PC-3 (cell line): ENCODE measurements at regions not wholly inside any gene's neighbourhood (a gene's known extent, or its start where the extent isn't known, plus 50 kb on each side); places are given as distances from the start of the nearest gene placed in this dataset.

Experiments
- ATAC-seq: fragments of 200-7000 bp; cut with Tn5 transposase; 2 replicates; pipeline ENCODE4 v1.9.1; 2020; ENCODE audit warnings: mild to moderate bottlenecking, moderate library complexity
- BruUV-seq: library from RNA; stranded (reverse); fragments of 400-500 nt; replicated peaks from 2 replicates; lab custom pipeline; 2021; lab: Mats Ljungman, UMichigan
- CTCF ChIA-PET: fragments of 300-600 bp; sonication (Branson Sonifier 250); formaldehyde crosslinking; loops from one replicate; lab custom pipeline; 2022; ENCODE audit warnings: antibody characterized with exemption; lab: Charles Lee
- POLR2A ChIA-PET: fragments of 300-600 bp; sonication (Branson Sonifier 250); formaldehyde crosslinking; loops from one replicate; lab custom pipeline; 2022; ENCODE audit warnings: antibody characterized with exemption; ENCODE audit not compliant: unreplicated experiment; lab: Charles Lee
- DNase-seq: peaks from one replicate; pipeline ENCODE4 v3.0.0-alpha.2; 2015
- H2AFZ ChIP-seq: fragments of 300-600 bp; sonication (generic); 2 replicates; pipeline ENCODE4 v1.6.0; 2016; ENCODE audit warnings: antibody characterized with exemption, low read length
- H3F3A ChIP-seq: fragments of 300-600 bp; sonication (generic); one replicate; pipeline ENCODE4 v1.6.0; 2017; ENCODE audit warnings: antibody characterized with exemption, low read length, control low read depth, mild to moderate bottlenecking; ENCODE audit not compliant: unreplicated experiment
- H3K27ac ChIP-seq: fragments of 300-600 bp; sonication (generic); 2 replicates; pipeline ENCODE4 v1.5.1; 2016; ENCODE audit warnings: mild to moderate bottlenecking, low read length
- H3K27me3 ChIP-seq: fragments of 300-600 bp; sonication (generic); 2 replicates; pipeline ENCODE4 v1.6.1; 2016; ENCODE audit warnings: low read length, mixed read lengths
- H3K36me3 ChIP-seq: fragments of 300-600 bp; sonication (generic); 2 replicates; pipeline ENCODE4 v1.6.1; 2016; ENCODE audit warnings: low read depth, mixed run types, low read length, mixed read lengths
- H3K4me1 ChIP-seq: fragments of 300-600 bp; sonication (generic); 2 replicates; pipeline ENCODE4 v1.5.1; 2016; ENCODE audit warnings: low read length; ENCODE audit not compliant: insufficient read depth
- H3K4me2 ChIP-seq: fragments of 300-600 bp; sonication (generic); 2 replicates; pipeline ENCODE4 v1.6.0; 2016; ENCODE audit warnings: low read length
- H3K4me3 ChIP-seq: fragments of 300-600 bp; sonication (generic); 2 replicates; pipeline ENCODE4 v1.5.1; 2016; ENCODE audit warnings: mild to moderate bottlenecking, low read length, mixed read lengths
- H3K79me2 ChIP-seq: fragments of 300-600 bp; sonication (generic); 2 replicates; pipeline ENCODE4 v1.6.1; 2017; ENCODE audit warnings: low read length, mixed read lengths
- H3K9ac ChIP-seq: fragments of 300-600 bp; sonication (generic); 2 replicates; pipeline ENCODE4 v1.6.0; 2016; ENCODE audit warnings: mild to moderate bottlenecking, low read length
- H3K9me2 ChIP-seq: fragments of 300-600 bp; sonication (generic); replicated peaks from 2 replicates; pipeline ENCODE4 v1.6.1; 2016; ENCODE audit warnings: mixed run types, low read length, mixed read lengths
- H3K9me3 ChIP-seq: fragments of 300-600 bp; sonication (generic); 2 replicates; pipeline ENCODE4 v1.6.1; 2016; ENCODE audit warnings: low read length, mixed read lengths
- H4K20me1 ChIP-seq: fragments of 300-600 bp; sonication (generic); 2 replicates; pipeline ENCODE4 v1.6.1; 2016; ENCODE audit warnings: low read length, mixed read lengths
- CTCF ChIP-seq: fragments of 300-600 bp; sonication (generic); conservative IDR thresholded peaks from 2 replicates; pipeline ENCODE4 v1.5.1; 2017; ENCODE audit warnings: antibody characterized with exemption, low read depth, mild to moderate bottlenecking, low read length
- EZH2 ChIP-seq: fragments of 300-600 bp; sonication (generic); IDR thresholded peaks from one replicate; pipeline ENCODE4 v1.6.1; 2017; ENCODE audit warnings: antibody characterized with exemption, mild to moderate bottlenecking, low read length; ENCODE audit not compliant: unreplicated experiment
- EZH2phosphoT487 ChIP-seq: fragments of 300-600 bp; sonication (generic); IDR thresholded peaks from 2 replicates; pipeline ENCODE4 v1.6.1; 2018; ENCODE audit warnings: mild to moderate bottlenecking, antibody characterized with exemption, low read length, borderline replicate concordance
- intact Hi-C: fragments of 100-400 bp; cut with micrococcal nuclease; formaldehyde crosslinking; loops from 2 replicates; pipeline ENCODE4 v1.9.0; 2023

- Histone ChIP-seq H3K79me2 (no peaks in the 10 kb centered on the region), H3F3A (no peaks in the 10 kb centered on the region), H3K9me3 (no peaks in the 10 kb centered on the region), H3K4me1 (no peaks in the 10 kb centered on the region), H3K9ac (no peak overlapping the region), H3K36me3 (no peaks in the 10 kb centered on the region), H3K4me2 (no peak overlapping the region), H3K9me2 (no peaks in the 10 kb centered on the region), H4K20me1 (no peaks in the 10 kb centered on the region), H3K27me3 (no peaks in the 10 kb centered on the region), H3K4me3 (no peak overlapping the region), H2AFZ (no peak overlapping the region), H3K27ac (no peak overlapping the region)
- DNase-seq (no peak), ATAC-seq (no peak)
- TF ChIP-seq EZH2phosphoT487 (no peak), CTCF (no peak), EZH2 (no peak)
- BruUV-seq: no TSS peak
- CTCF ChIA-PET: interaction anchor here (0.6 kb wide), 1 partner anchor 262 kb away, joined by 4 read pairs; no protein-coding TSS in a partner anchor
- POLR2A ChIA-PET: no interaction called here
- intact Hi-C loops: loop anchor here (5.0 to 10.0 kb wide), 2 partner anchors 164 to 877 kb away; no protein-coding TSS in a partner anchor
Observed at GRCh38 chr17:65290616-65291015, 153.4 kb downstream of the RGS9 start.

GRCh38 chr17:65290056-65290455 lies 152.9 kb downstream of the RGS9 start:
- Histone ChIP-seq H3K4me3 (no peak overlapping the region), H3K36me3 (no peaks in the 10 kb centered on the region), H2AFZ (no peak overlapping the region), H4K20me1 (no peaks in the 10 kb centered on the region), H3K9ac (no peak overlapping the region), H3K4me1 (no peaks in the 10 kb centered on the region), H3K27me3 (no peaks in the 10 kb centered on the region), H3K79me2 (no peaks in the 10 kb centered on the region), H3K27ac (no peak overlapping the region), H3K9me3 (no peaks in the 10 kb centered on the region), H3F3A (no peaks in the 10 kb centered on the region), H3K9me2 (no peaks in the 10 kb centered on the region), H3K4me2 (no peak overlapping the region)
- ChIA-PET CTCF (no interaction called here), POLR2A (no interaction called here)
- intact Hi-C loops: loop anchor here (5.0 to 10.0 kb wide), 2 partner anchors 165 to 877 kb away; no protein-coding TSS in a partner anchor
- no peak for TF ChIP-seq EZH2
- ATAC-seq: no peak
- BruUV-seq: no TSS peak
- no peak for DNase-seq

GRCh38 chr17:65287040-65287439 lies 149.9 kb downstream of the RGS9 start:
- CTCF ChIA-PET: interaction anchor here (0.5 kb wide), 1 partner anchor 651 kb away, joined by 8 read pairs; no protein-coding TSS in a partner anchor

More at GRCh38 chr17:65287040-65287439, 149.9 kb downstream of the RGS9 start:
- POLR2A ChIA-PET: no interaction called here
- Histone ChIP-seq H3F3A (no peaks in the 10 kb centered on the region), H3K4me1 (peaks cover 18% of the 10 kb centered on the region), H4K20me1 (no peaks in the 10 kb centered on the region), H3K4me3 (no peak overlapping the region), H3K4me2 (no peak overlapping the region), H3K79me2 (no peaks in the 10 kb centered on the region), H3K27me3 (no peaks in the 10 kb centered on the region), H3K36me3 (no peaks in the 10 kb centered on the region), H3K27ac (no peak overlapping the region), H3K9ac (no peak overlapping the region), H3K9me3 (no peaks in the 10 kb centered on the region), H3K9me2 (no peaks in the 10 kb centered on the region), H2AFZ (no peak overlapping the region)
- TF ChIP-seq EZH2phosphoT487 (no peak), CTCF (no peak), EZH2 (no peak)
- intact Hi-C loops: no loop called here
- no TSS peak for BruUV-seq
- no peak for DNase-seq
- no peak for ATAC-seq
